ACC112 (cell line): ENCODE measurements at regions not wholly inside any gene's neighbourhood (a gene's known extent, or its start where the extent isn't known, plus 50 kb on each side); places are given as distances from the start of the nearest gene placed in this dataset.
"Not testable (repeated sequence)": the region's sequence is repeated elsewhere in the genome, so short reads cannot be mapped to it uniquely, and the experiment has no call there.

Experiments used
- H2AFZ ChIP-seq: fragments of 200-600 bp; sonication (generic); one replicate; pipeline ENCODE4 v1.6.0; 2017; ENCODE audit warnings: antibody characterized with exemption, low read length; ENCODE audit not compliant: unreplicated experiment
- H3K27ac ChIP-seq: fragments of 200-600 bp; sonication (generic); 2 replicates; pipeline ENCODE4 v1.5.1; 2014; ENCODE audit warnings: low read depth, mild to moderate bottlenecking, antibody characterized with exemption, low read length, moderate library complexity
- H3K27me3 ChIP-seq: fragments of 200-600 bp; sonication (generic); 2 replicates; pipeline ENCODE4 v1.6.1; 2014; ENCODE audit warnings: mild to moderate bottlenecking, antibody characterized with exemption, low read length, moderate library complexity, mixed read lengths; ENCODE audit not compliant: insufficient read depth
- H3K36me3 ChIP-seq: fragments of 200-600 bp; sonication (generic); 2 replicates; pipeline ENCODE4 v1.6.1; 2016; ENCODE audit warnings: mild to moderate bottlenecking, antibody characterized with exemption, low read length, moderate library complexity, mixed read lengths; ENCODE audit not compliant: insufficient read depth
- H3K4me1 ChIP-seq: fragments of 200-600 bp; sonication (generic); one replicate; pipeline ENCODE4 v1.6.1; 2016; ENCODE audit warnings: low read length, mixed read lengths; ENCODE audit not compliant: insufficient read depth, unreplicated experiment, control insufficient read depth
- H3K4me3 ChIP-seq: fragments of 200-600 bp; sonication (generic); 2 replicates; pipeline ENCODE4 v1.5.1; 2014; ENCODE audit warnings: mild to moderate bottlenecking, low read depth, low read length
- H3K79me2 ChIP-seq: fragments of 200-600 bp; sonication (generic); one replicate; pipeline ENCODE4 v1.6.0; 2016; ENCODE audit warnings: low read length; ENCODE audit not compliant: control insufficient read depth, unreplicated experiment, insufficient read depth

GRCh38 chr16:58853854-58854791 lies 120.0 kb upstream of the GOT2 start:
- Histone ChIP-seq H3K36me3 (no peaks in the 10 kb centered on the region), H3K4me1 (no peaks in the 10 kb centered on the region), H3K27me3 (no peaks in the 10 kb centered on the region), H3K79me2 (no peaks in the 10 kb centered on the region), H3K27ac (no peak overlapping the region), H3K4me3 (no peak overlapping the region), H2AFZ (no peak overlapping the region)

GRCh38 chr16:58850678-58851020 lies 116.5 kb upstream of the GOT2 start:
- peaks cover 4% of the 10 kb centered on the region; the same call in 1 of the 2 replicates for H3K27me3 ChIP-seq
- no peak overlapping the region for H3K4me3 ChIP-seq
- H2AFZ ChIP-seq: no peak overlapping the region
- H3K79me2 ChIP-seq: no peaks in the 10 kb centered on the region
- no peak overlapping the region for H3K27ac ChIP-seq
- no peaks in the 10 kb centered on the region for H3K36me3 ChIP-seq
- H3K4me1 ChIP-seq: no peaks in the 10 kb centered on the region

GRCh38 chr16:58850019-58850677 lies 116.0 kb upstream of the GOT2 start:
- H2AFZ ChIP-seq: no peak overlapping the region
- H3K27ac ChIP-seq: no peak overlapping the region

GRCh38 chr16:58848662-58849002 lies 114.5 kb upstream of the GOT2 start:
- no peak overlapping the region for H2AFZ ChIP-seq
- no peak overlapping the region for H3K4me3 ChIP-seq
- H3K27me3 ChIP-seq: peaks cover 4% of the 10 kb centered on the region
- no peaks in the 10 kb centered on the region for H3K79me2 ChIP-seq
- no peaks in the 10 kb centered on the region for H3K4me1 ChIP-seq
- no peak overlapping the region for H3K27ac ChIP-seq
- H3K36me3 ChIP-seq: no peaks in the 10 kb centered on the region

More at GRCh38 chr16:58850019-58850677, 116.0 kb upstream of the GOT2 start:
- peaks cover 4% of the 10 kb centered on the region; the same call in 1 of the 2 replicates for H3K27me3 ChIP-seq
- H3K4me3 ChIP-seq: no peak overlapping the region
- H3K36me3 ChIP-seq: no peaks in the 10 kb centered on the region
- no peaks in the 10 kb centered on the region for H3K79me2 ChIP-seq
- no peaks in the 10 kb centered on the region for H3K4me1 ChIP-seq

- Histone ChIP-seq H3K36me3 (no peaks in the 10 kb centered on the region), H3K4me1 (no peaks in the 10 kb centered on the region), H2AFZ (no peak overlapping the region), H3K4me3 (no peak overlapping the region), H3K27me3 (peaks cover 4% of the 10 kb centered on the region), H3K27ac (no peak overlapping the region), H3K79me2 (no peaks in the 10 kb centered on the region)
Measured at GRCh38 chr16:58847902-58848661, 114.0 kb upstream of the GOT2 start.

GRCh38 chr16:58846226-58846625 lies 112.1 kb upstream of the GOT2 start:
- not testable (repeated sequence) for H3K27ac ChIP-seq, H2AFZ ChIP-seq, H3K4me3 ChIP-seq, H3K27me3 ChIP-seq, H3K4me1 ChIP-seq, H3K79me2 ChIP-seq, H3K36me3 ChIP-seq

- Histone ChIP-seq H3K27me3 (peaks cover 4% of the 10 kb centered on the region), H3K27ac (no peak overlapping the region), H3K4me1 (no peaks in the 10 kb centered on the region)
Measured at GRCh38 chr16:58843675-58844074, 109.6 kb upstream of the GOT2 start.

GRCh38 chr16:58842746-58843145 lies 108.6 kb upstream of the GOT2 start:
- H3K27ac ChIP-seq: no peak overlapping the region
- H3K27me3 ChIP-seq: no peaks in the 10 kb centered on the region; the same call in 1 of the 2 replicates
- H3K4me1 ChIP-seq: no peaks in the 10 kb centered on the region
- H3K79me2 ChIP-seq: no peaks in the 10 kb centered on the region
- H3K36me3 ChIP-seq: no peaks in the 10 kb centered on the region
- no peak overlapping the region for H2AFZ ChIP-seq
- no peak overlapping the region for H3K4me3 ChIP-seq

More at GRCh38 chr16:58843675-58844074, 109.6 kb upstream of the GOT2 start:
- Histone ChIP-seq H3K79me2 (no peaks in the 10 kb centered on the region), H2AFZ (no peak overlapping the region), H3K4me3 (no peak overlapping the region), H3K36me3 (no peaks in the 10 kb centered on the region)

GRCh38 chr16:58842156-58842555 lies 108.0 kb upstream of the GOT2 start:
- Histone ChIP-seq H3K27me3 (no peaks in the 10 kb centered on the region; the same call in 1 of the 2 replicates), H3K27ac (no peak overlapping the region), H3K4me1 (no peaks in the 10 kb centered on the region), H3K36me3 (no peaks in the 10 kb centered on the region), H3K4me3 (no peak overlapping the region), H2AFZ (no peak overlapping the region), H3K79me2 (no peaks in the 10 kb centered on the region)

GRCh38 chr16:58837950-58838349 lies 103.8 kb upstream of the GOT2 start:
- Histone ChIP-seq H3K4me1 (no peaks in the 10 kb centered on the region), H2AFZ (no peak overlapping the region), H3K27me3 (no peaks in the 10 kb centered on the region), H3K79me2 (no peaks in the 10 kb centered on the region), H3K4me3 (no peak overlapping the region), H3K36me3 (no peaks in the 10 kb centered on the region), H3K27ac (no peak overlapping the region)
